Mesenchymal stem cell (in vitro differentiated cells and primary cell): ENCODE measurements at regions not wholly inside any gene's neighbourhood (a gene's known extent, or its start where the extent isn't known, plus 50 kb on each side); places are given as distances from the start of the nearest gene placed in this dataset.

Source experiments
- DNase-seq: peaks from one replicate; pipeline ENCODE4 v3.0.0-alpha.2; 2013
- H2AFZ ChIP-seq: one replicate; pipeline ENCODE4 v1.6.1; 2013; ENCODE audit warnings: low read depth, mild to moderate bottlenecking, control low read depth, inconsistent platforms, low read length, moderate library complexity
- H2AK5ac ChIP-seq: 2 replicates; pipeline ENCODE4 v1.6.1; 2013; ENCODE audit warnings: low read length, moderate library complexity, mild to moderate bottlenecking, inconsistent platforms; ENCODE audit not compliant: severe bottlenecking
- H2BK120ac ChIP-seq: one replicate; pipeline ENCODE4 v1.6.1; 2013; ENCODE audit warnings: low read depth, mild to moderate bottlenecking, inconsistent platforms, low read length, moderate library complexity
- H2BK12ac ChIP-seq, 2 experiments: one replicate each; pipeline ENCODE4 v1.6.1; 2013; ENCODE audit warnings: inconsistent platforms in 2 of 2, low read length in 2 of 2, mild to moderate bottlenecking in 2 of 2, moderate library complexity in 2 of 2, control low read depth in 1 of 2
- H2BK15ac ChIP-seq: one replicate; pipeline ENCODE4 v1.6.1; 2013; ENCODE audit warnings: mild to moderate bottlenecking, low read depth, inconsistent platforms; ENCODE audit not compliant: poor library complexity, severe bottlenecking
- H2BK5ac ChIP-seq: 2 replicates; pipeline ENCODE4 v1.6.1; 2013; ENCODE audit warnings: low read depth, mild to moderate bottlenecking, low read length, control low read depth, inconsistent platforms; ENCODE audit not compliant: poor library complexity, severe bottlenecking
- H3K14ac ChIP-seq, 2 experiments: one replicate each; pipeline ENCODE4 v1.6.1; 2013; ENCODE audit warnings: inconsistent platforms in 2 of 2, low read length in 2 of 2, control low read depth in 1 of 2, mild to moderate bottlenecking in 1 of 2, moderate library complexity in 1 of 2
- H3K18ac ChIP-seq, 2 experiments: one replicate each; pipeline ENCODE4 v1.6.1; 2013; ENCODE audit warnings: inconsistent platforms in 2 of 2, low read length in 2 of 2, control low read depth in 1 of 2, low read depth in 1 of 2, mild to moderate bottlenecking in 1 of 2
- H3K23ac ChIP-seq, 2 experiments: one replicate each; pipeline ENCODE4 v1.6.1; 2013; ENCODE audit warnings: inconsistent platforms in 2 of 2, low read length in 2 of 2, mild to moderate bottlenecking in 2 of 2, moderate library complexity in 2 of 2, control low read depth in 1 of 2
- H3K27ac ChIP-seq: 2 replicates; pipeline ENCODE4 v1.5.1; 2013; ENCODE audit warnings: mild to moderate bottlenecking, moderate library complexity, low read length, control low read depth, inconsistent platforms; ENCODE audit not compliant: poor library complexity, severe bottlenecking
- H3K27me3 ChIP-seq, 2 experiments: 2 replicates each; pipeline versions ENCODE4 v1.6.1 to v1.7.0; 2013; ENCODE audit warnings: low read length in 2 of 2, mild to moderate bottlenecking in 2 of 2, moderate library complexity in 2 of 2, control low read depth in 1 of 2, inconsistent platforms in 1 of 2; ENCODE audit not compliant: control insufficient read depth in 1 of 2, insufficient read depth in 1 of 2
- H3K36me3 ChIP-seq, 2 experiments: 2 replicates each; pipeline versions ENCODE4 v1.6.1 to v1.7.0; 2013; ENCODE audit warnings: low read length in 2 of 2, control low read depth in 1 of 2, inconsistent platforms in 1 of 2, low read depth in 1 of 2, mild to moderate bottlenecking in 1 of 2; ENCODE audit not compliant: insufficient read depth in 2 of 2, control insufficient read depth in 1 of 2
- H3K4ac ChIP-seq, 2 experiments: one replicate each; pipeline ENCODE4 v1.6.1; 2013; ENCODE audit warnings: inconsistent platforms in 2 of 2, low read length in 2 of 2, mild to moderate bottlenecking in 2 of 2, moderate library complexity in 2 of 2, control low read depth in 1 of 2, low read depth in 1 of 2
- H3K4me1 ChIP-seq: 2 replicates; pipeline ENCODE4 v1.6.1; 2013; ENCODE audit warnings: low read depth, low read length, control low read depth; ENCODE audit not compliant: control insufficient read depth, insufficient read depth
- H3K4me2 ChIP-seq: 2 replicates; pipeline ENCODE4 v1.6.1; 2013; ENCODE audit warnings: low read length, mild to moderate bottlenecking, inconsistent platforms; ENCODE audit not compliant: poor library complexity, severe bottlenecking
- H3K4me3 ChIP-seq, 2 experiments: 2 replicates each; pipeline versions ENCODE4 v1.5.1 to v1.7.0; 2013; ENCODE audit warnings: low read length in 2 of 2, mild to moderate bottlenecking in 2 of 2, control low read depth in 1 of 2, low read depth in 1 of 2; ENCODE audit not compliant: insufficient read depth in 1 of 2
- H3K79me1 ChIP-seq: replicated peaks from 2 replicates; pipeline ENCODE4 v1.6.1; 2013; ENCODE audit warnings: mild to moderate bottlenecking, control low read depth, low read length, inconsistent platforms; ENCODE audit not compliant: poor library complexity, severe bottlenecking
- H3K9ac ChIP-seq: 2 replicates; pipeline ENCODE4 v1.7.0; 2013; ENCODE audit warnings: mild to moderate bottlenecking, low read length, moderate library complexity
- H3K9me3 ChIP-seq: 2 replicates; pipeline ENCODE4 v1.7.0; 2013; ENCODE audit warnings: mild to moderate bottlenecking, low read length; ENCODE audit not compliant: control insufficient read depth
- H4K8ac ChIP-seq: one replicate; pipeline ENCODE4 v1.6.1; 2013; ENCODE audit warnings: inconsistent platforms, mild to moderate bottlenecking, low read length, moderate library complexity
- H4K91ac ChIP-seq: one replicate; pipeline ENCODE4 v1.6.1; 2013; ENCODE audit warnings: mild to moderate bottlenecking, low read length, inconsistent platforms
- WGBS: methylation state at CpG from one replicate; pipeline ENCODE4 v1.1.7; 2013; ENCODE audit warnings: mixed read lengths; 5-methylcytosine and 5-hydroxymethylcytosine counted together

GRCh38 chr1:9439074-9439761 is 100.0 kb upstream of the SLC25A33 start:
- peak overlapping the region; percentile 35 to 58 for H3K18ac ChIP-seq

GRCh38 chr1:9440261-9440660 is 99.0 kb upstream of the SLC25A33 start:
- Histone ChIP-seq H2BK12ac (peak overlapping the region in 1 of 2 experiments; percentile 64), H3K23ac (no peak overlapping the region), H2BK5ac (no peak overlapping the region), H3K9me3 (no peaks in the 10 kb centered on the region), H2BK120ac (no peak overlapping the region), H3K4me2 (no peak overlapping the region), H3K18ac (peak overlapping the region in 1 of 2 experiments; percentile 70), H3K14ac (no peak overlapping the region), H2AFZ (no peak overlapping the region), H3K4me3 (no peak overlapping the region), H3K27me3 (no peaks in the 10 kb centered on the region), H3K79me1 (no peaks in the 10 kb centered on the region), H2AK5ac (peak overlapping the region; percentile 98), H4K8ac (no peak overlapping the region), H3K27ac (peak overlapping the region; percentile 92), H3K9ac (no peak overlapping the region), H3K4ac (no peak overlapping the region), H4K91ac (no peak overlapping the region), H3K36me3 (no peaks in the 10 kb centered on the region), H2BK15ac (no peak overlapping the region), H3K4me1 (peaks cover 47% of the 10 kb centered on the region)
- WGBS: 94% methylated on average over 5 of the region's 7 CpGs
- no peak for DNase-seq

More at GRCh38 chr1:9439074-9439761, 100.0 kb upstream of the SLC25A33 start:
- Histone ChIP-seq H3K27me3 (no peaks in the 10 kb centered on the region), H4K8ac (no peak overlapping the region), H3K4ac (peak overlapping the region; percentile 47 to 83), H2AFZ (no peak overlapping the region), H3K4me3 (peak overlapping the region in 1 of 2 experiments; percentile 38), H3K27ac (peak overlapping the region; percentile 63), H2BK12ac (peak overlapping the region; percentile 96), H2AK5ac (peak overlapping the region; percentile 98), H3K9ac (peak overlapping the region; percentile 78), H3K4me1 (peaks cover 44% of the 10 kb centered on the region), H3K4me2 (no peak overlapping the region), H3K36me3 (no peaks in the 10 kb centered on the region), H2BK5ac (no peak overlapping the region), H3K23ac (no peak overlapping the region), H3K79me1 (no peaks in the 10 kb centered on the region), H3K9me3 (no peaks in the 10 kb centered on the region), H2BK15ac (no peak overlapping the region), H2BK120ac (no peak overlapping the region), H3K14ac (peak overlapping the region in 1 of 2 experiments; percentile 73), H4K91ac (peak overlapping the region; percentile 83)
- no peak for DNase-seq
- 94% methylated on average over 9 of the region's 9 CpGs for WGBS

- no peak overlapping the region for H3K4me3 ChIP-seq
- H3K18ac ChIP-seq: peak overlapping the region in 1 of 2 experiments; percentile 70
- H2AK5ac ChIP-seq: peak overlapping the region; percentile 98
- no peak for DNase-seq
- peak overlapping the region; percentile 80 for H2BK5ac ChIP-seq
- no peak overlapping the region for H2AFZ ChIP-seq
- peak overlapping the region; percentile 92 for H3K27ac ChIP-seq
- no peak overlapping the region for H2BK120ac ChIP-seq
- H3K79me1 ChIP-seq: no peaks in the 10 kb centered on the region
- no peaks in the 10 kb centered on the region for H3K27me3 ChIP-seq
- no peaks in the 10 kb centered on the region for H3K36me3 ChIP-seq
- no peak overlapping the region for H3K9ac ChIP-seq
- peaks cover 46% of the 10 kb centered on the region for H3K4me1 ChIP-seq
- peak overlapping the region in 1 of 2 experiments; percentile 79 for H3K4ac ChIP-seq
- peak overlapping the region; percentile 60 for H2BK15ac ChIP-seq
- peak overlapping the region; percentile 75 to 94 for H2BK12ac ChIP-seq
- no peak overlapping the region for H3K23ac ChIP-seq
- no peak overlapping the region for H3K4me2 ChIP-seq
- H3K9me3 ChIP-seq: no peaks in the 10 kb centered on the region
- H4K8ac ChIP-seq: no peak overlapping the region
- peak overlapping the region; percentile 43 for H4K91ac ChIP-seq
- H3K14ac ChIP-seq: peak overlapping the region in 1 of 2 experiments; percentile 81
- 94% methylated on average over 3 of the region's 3 CpGs for WGBS
These were observed 98.5 kb upstream of the SLC25A33 start for GRCh38 chr1:9440763-9441194.

DNA sequence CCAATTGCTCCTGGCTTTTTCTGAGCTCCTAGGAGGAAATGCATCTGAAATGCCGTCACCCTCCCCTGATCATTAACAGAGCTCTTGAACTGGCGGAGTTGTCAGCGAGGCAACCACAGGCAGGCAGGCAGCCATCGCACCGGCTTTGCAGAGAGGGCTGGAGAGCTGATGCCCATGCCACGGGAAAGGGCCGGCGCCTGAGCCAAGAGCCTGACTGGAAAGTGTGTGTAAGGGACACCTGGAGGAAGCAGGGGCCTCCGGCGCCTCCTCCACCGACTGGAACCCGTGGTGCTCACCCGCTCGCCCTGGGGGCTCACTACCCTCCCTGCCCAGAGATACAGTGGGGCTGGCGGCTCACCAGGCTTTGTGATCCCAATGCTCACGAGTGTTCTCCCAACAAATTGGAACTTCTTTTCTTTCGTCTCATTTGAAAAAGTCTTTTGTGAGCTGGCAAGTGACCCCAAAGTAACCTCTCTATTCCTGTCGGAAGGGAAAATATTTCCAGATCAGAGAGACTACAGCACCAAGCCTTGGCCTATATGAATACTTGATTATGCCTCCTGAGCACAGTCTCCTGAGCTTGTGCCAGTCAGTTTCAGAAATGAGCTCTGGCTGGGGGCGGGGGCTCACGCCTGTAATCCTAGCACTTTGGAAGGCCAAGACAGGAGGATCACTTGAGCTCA is 97.7 kb upstream of the SLC25A33 start:
- no peak overlapping the region for H3K23ac ChIP-seq
- H3K36me3 ChIP-seq: no peaks in the 10 kb centered on the region
- peak overlapping the region; percentile 12 for H2BK15ac ChIP-seq
- peak overlapping the region; percentile 52 to 58 for H3K18ac ChIP-seq
- peak overlapping the region; percentile 84 for H2BK120ac ChIP-seq
- H3K27ac ChIP-seq: peak overlapping the region; percentile 92
- peak; percentile 49 for DNase-seq
- H3K27me3 ChIP-seq: no peaks in the 10 kb centered on the region
- no peak overlapping the region for H3K4me3 ChIP-seq
- H3K4ac ChIP-seq: peak overlapping the region in 1 of 2 experiments; percentile 21
- no peak overlapping the region for H3K9ac ChIP-seq
- H4K8ac ChIP-seq: peak overlapping the region; percentile 53
- H3K4me1 ChIP-seq: peaks cover 44% of the 10 kb centered on the region
- no peak overlapping the region for H2AFZ ChIP-seq
- peak overlapping the region; percentile 73 to 75 for H2BK12ac ChIP-seq
- no peaks in the 10 kb centered on the region for H3K79me1 ChIP-seq
- peak overlapping the region; percentile 88 for H4K91ac ChIP-seq
- peak overlapping the region; percentile 29 for H2AK5ac ChIP-seq
- no peak overlapping the region for H3K14ac ChIP-seq
- no peak overlapping the region for H3K4me2 ChIP-seq
- peak overlapping the region; percentile 47 for H2BK5ac ChIP-seq
- WGBS: 69% methylated on average over 20 of the region's 20 CpGs
- no peaks in the 10 kb centered on the region for H3K9me3 ChIP-seq
